Lower lobe of right lung (tissue), 2 donors: ENCODE measurements at regions not wholly inside any gene's neighbourhood (a gene's known extent, or its start where the extent isn't known, plus 50 kb on each side); places are given as distances from the start of the nearest gene placed in this dataset.

Experiments used
- ATAC-seq, 2 donors: fragments of 200-7000 bp; cut with Tn5 transposase; one replicate each; pipeline ENCODE4 v1.9.1; 2020 to 2022; ENCODE audit warnings: mild to moderate bottlenecking in 2 of 2, moderate library complexity in 2 of 2
- DNase-seq: peaks from one replicate; pipeline ENCODE4 v3.0.0-alpha.2; 2020
- H3K27ac ChIP-seq: fragments of 200-600 bp; one replicate; pipeline ENCODE4 v1.8.0; 2022
- H3K27me3 ChIP-seq: fragments of 200-600 bp; one replicate; pipeline ENCODE4 v1.8.0; 2022; ENCODE audit warnings: low read depth
- H3K36me3 ChIP-seq: fragments of 200-600 bp; one replicate; pipeline ENCODE4 v1.8.0; 2022; ENCODE audit warnings: mild to moderate bottlenecking
- H3K4me1 ChIP-seq: fragments of 200-600 bp; one replicate; pipeline ENCODE4 v1.8.0; 2022
- H3K4me3 ChIP-seq: fragments of 200-600 bp; one replicate; pipeline ENCODE4 v1.8.0; 2022; ENCODE audit warnings: mild to moderate bottlenecking
- H3K9me3 ChIP-seq: fragments of 200-600 bp; one replicate; pipeline ENCODE4 v1.8.0; 2022
- intact Hi-C: fragments of 100-400 bp; cut with DNase I; formaldehyde crosslinking; loops from one replicate; pipeline ENCODE4 v1.11.0; 2022
- TF ChIP-seq, protein P1 (sequence below): fragments of 200-600 bp; IDR thresholded peaks from one replicate; pipeline ENCODE4 v1.8.0; 2022; ENCODE audit warnings: antibody characterized with exemption, mild to moderate bottlenecking
- donor health status: DM: no; HTN: yes; CAD: no; lungs with severe emphysema.

DNA sequence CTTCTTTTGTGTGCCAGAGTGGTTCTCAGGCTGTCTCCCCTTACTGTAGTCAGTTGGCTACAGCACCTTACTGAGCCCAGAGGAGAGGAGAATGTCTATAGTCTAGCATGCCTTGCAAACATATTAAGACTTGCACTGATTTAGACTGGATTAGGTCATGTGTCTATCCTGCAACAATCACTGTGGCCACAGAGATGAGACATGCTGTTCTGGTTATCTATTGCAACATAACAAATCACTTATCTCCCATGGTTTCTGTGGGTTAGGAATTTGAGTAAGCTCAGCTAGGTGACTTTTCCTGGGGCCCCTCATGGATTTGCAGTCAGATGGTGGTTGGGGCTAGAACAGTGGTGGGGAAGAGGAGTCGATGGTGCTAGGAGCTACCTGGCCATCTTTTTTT, 261.3 kb downstream of the SOD2 start:
- Histone ChIP-seq H3K27ac (no peak overlapping the region), H3K9me3 (peaks cover 11% of the 10 kb centered on the region), H3K27me3 (peaks cover 5% of the 10 kb centered on the region), H3K36me3 (no peaks in the 10 kb centered on the region), H3K4me1 (no peaks in the 10 kb centered on the region), H3K4me3 (no peak overlapping the region)
- intact Hi-C loops, result no loop called here
- ATAC-seq (no peak), DNase-seq (no peak)
- TF ChIP-seq, protein P1, sequence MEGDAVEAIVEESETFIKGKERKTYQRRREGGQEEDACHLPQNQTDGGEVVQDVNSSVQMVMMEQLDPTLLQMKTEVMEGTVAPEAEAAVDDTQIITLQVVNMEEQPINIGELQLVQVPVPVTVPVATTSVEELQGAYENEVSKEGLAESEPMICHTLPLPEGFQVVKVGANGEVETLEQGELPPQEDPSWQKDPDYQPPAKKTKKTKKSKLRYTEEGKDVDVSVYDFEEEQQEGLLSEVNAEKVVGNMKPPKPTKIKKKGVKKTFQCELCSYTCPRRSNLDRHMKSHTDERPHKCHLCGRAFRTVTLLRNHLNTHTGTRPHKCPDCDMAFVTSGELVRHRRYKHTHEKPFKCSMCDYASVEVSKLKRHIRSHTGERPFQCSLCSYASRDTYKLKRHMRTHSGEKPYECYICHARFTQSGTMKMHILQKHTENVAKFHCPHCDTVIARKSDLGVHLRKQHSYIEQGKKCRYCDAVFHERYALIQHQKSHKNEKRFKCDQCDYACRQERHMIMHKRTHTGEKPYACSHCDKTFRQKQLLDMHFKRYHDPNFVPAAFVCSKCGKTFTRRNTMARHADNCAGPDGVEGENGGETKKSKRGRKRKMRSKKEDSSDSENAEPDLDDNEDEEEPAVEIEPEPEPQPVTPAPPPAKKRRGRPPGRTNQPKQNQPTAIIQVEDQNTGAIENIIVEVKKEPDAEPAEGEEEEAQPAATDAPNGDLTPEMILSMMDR, result no peak

DNA sequence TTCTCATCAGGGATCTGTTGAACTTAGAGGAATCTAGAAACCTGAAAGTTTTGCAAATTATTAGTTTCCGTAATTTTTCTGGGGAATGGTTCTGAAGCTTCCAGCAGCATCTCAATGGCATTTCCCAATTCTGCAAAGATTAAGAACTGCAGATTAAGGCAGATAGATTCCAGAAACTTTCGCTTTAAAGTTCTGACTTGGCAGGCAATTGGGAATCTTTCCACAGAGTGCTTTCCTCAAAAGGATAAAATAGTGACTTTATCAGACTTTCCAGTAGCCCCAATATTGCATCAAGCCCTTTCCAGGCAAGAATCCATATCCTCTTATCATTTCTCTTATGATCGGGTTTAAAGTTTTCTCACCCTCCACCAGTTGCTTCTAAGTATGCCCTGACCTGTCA, 261.1 kb downstream of the FNDC1 start:
- no peaks in the 10 kb centered on the region for H3K4me1 ChIP-seq
- H3K9me3 ChIP-seq, result peaks cover 11% of the 10 kb centered on the region
- intact Hi-C loops, result no loop called here
- DNase-seq (no peak), ATAC-seq (no peak)
- H3K36me3 ChIP-seq, result no peaks in the 10 kb centered on the region
- no peak overlapping the region for H3K4me3 ChIP-seq
- H3K27me3 ChIP-seq, result no peaks in the 10 kb centered on the region
- TF ChIP-seq, protein P1, result no peak
- H3K27ac ChIP-seq, result no peak overlapping the region

DNA sequence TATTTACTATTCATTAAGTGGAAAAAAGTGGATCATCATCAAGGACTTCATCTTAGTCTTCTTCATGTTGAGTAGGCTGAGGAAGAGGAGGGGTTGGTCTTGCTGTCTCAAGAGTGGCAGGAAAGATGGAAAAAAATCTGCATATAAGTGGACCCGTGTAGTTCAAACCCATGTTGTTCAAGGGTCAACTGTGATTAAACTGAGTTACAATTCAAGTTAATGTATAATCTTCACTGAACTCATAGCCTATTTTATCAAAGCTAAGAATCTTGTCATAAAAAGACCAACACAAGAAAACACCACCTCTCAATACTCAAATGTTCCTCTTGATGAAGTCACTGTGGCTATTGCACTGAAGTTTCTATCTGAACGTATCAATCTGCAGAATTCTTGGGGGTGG, 260.2 kb downstream of the FNDC1 start:
- no peaks in the 10 kb centered on the region for H3K4me1 ChIP-seq
- peaks cover 11% of the 10 kb centered on the region for H3K9me3 ChIP-seq
- intact Hi-C loops, result no loop called here
- TF ChIP-seq, protein P1, result no peak
- no peak for DNase-seq
- ATAC-seq, result no peak
- no peak overlapping the region for H3K4me3 ChIP-seq
- H3K36me3 ChIP-seq, result no peaks in the 10 kb centered on the region
- no peaks in the 10 kb centered on the region for H3K27me3 ChIP-seq
- no peak overlapping the region for H3K27ac ChIP-seq

DNA sequence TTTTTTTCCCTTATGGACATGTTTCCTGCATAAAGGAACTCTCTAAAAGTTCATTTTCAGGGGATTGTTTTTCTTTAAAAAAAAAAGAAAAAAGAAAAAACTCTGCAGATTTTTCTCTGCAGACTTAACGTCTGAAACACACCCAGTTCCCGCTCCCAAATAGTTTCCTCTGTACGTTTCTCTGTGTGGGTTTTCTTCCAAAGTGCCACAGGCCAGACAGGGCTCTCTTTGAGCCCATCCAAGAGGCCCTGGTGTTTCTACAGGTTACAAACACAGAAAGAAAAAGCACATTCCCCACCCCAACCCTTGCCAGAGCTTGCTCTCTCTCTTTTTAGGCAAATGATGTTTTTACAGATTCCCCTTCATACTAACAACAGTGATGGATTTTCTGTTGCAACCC, 258.6 kb downstream of the FNDC1 start:
- Histone ChIP-seq H3K36me3 (no peaks in the 10 kb centered on the region), H3K4me3 (no peak overlapping the region), H3K27ac (no peak overlapping the region), H3K4me1 (no peaks in the 10 kb centered on the region), H3K27me3 (no peaks in the 10 kb centered on the region), H3K9me3 (peaks cover 1% of the 10 kb centered on the region)
- TF ChIP-seq, protein P1, result no peak
- DNase-seq (no peak), ATAC-seq (no peak)
- intact Hi-C loops, result no loop called here

DNA sequence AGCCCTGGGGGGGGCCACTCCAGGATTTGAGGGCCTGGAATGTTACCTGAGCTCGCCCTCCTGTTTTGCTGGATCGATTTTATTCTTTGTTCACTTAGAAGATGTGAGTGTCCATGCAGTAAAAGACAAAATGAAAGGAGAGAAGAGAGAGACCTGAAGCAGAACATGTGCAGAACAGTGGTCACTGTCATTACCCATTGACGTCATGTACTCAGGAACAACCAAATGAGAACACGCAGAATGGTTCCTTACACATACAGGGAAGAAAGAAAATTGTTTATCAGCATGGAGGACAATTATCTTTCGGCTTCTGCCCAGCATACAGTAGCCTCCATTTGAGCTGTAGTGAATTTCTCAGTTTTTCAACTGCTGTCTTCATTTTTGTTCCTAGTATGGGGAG, 258.1 kb downstream of the FNDC1 start:
- H3K36me3 ChIP-seq, result no peaks in the 10 kb centered on the region
- TF ChIP-seq, protein P1, result no peak
- no peak overlapping the region for H3K27ac ChIP-seq
- intact Hi-C loops, result no loop called here
- no peak for ATAC-seq
- no peak overlapping the region for H3K4me3 ChIP-seq
- DNase-seq, result no peak
- no peaks in the 10 kb centered on the region for H3K4me1 ChIP-seq
- no peaks in the 10 kb centered on the region for H3K9me3 ChIP-seq
- H3K27me3 ChIP-seq, result no peaks in the 10 kb centered on the region

DNA sequence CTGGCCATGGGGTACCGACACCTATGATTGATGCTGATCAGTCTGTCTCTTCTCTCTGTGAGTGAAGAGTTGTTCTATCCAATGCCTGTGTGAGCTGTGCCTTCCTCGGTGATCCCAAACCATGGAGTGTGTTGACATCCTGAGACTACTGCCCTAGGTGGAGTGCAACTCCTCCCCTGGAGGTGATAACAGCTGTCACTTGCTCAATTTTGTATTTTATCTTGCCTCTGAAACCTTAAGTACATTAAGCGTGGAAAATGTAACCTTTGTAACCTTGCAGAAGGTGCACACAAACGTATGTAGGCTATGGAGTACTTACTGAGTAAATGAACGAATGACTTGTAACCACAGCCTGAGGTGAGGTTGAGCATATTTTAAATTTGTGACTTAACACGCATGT, 256.2 kb downstream of the FNDC1 start:
- Histone ChIP-seq H3K4me3 (no peak overlapping the region), H3K27me3 (no peaks in the 10 kb centered on the region), H3K9me3 (no peaks in the 10 kb centered on the region), H3K4me1 (no peaks in the 10 kb centered on the region), H3K27ac (no peak overlapping the region), H3K36me3 (no peaks in the 10 kb centered on the region)
- intact Hi-C loops, result no loop called here
- DNase-seq (no peak), ATAC-seq (no peak)
- TF ChIP-seq, protein P1, result no peak
